ENCODE measurements at regions not wholly inside any gene's neighbourhood (a gene's known extent, or its start where the extent isn't known, plus 50 kb on each side); places are given as distances from the start of the nearest gene placed in this dataset.

GRCh38 chr3:29141197-29141917 lies 139.5 kb upstream of the RBMS3 start:
- ATAC-seq (peak; percentile 30), DNase-seq (ENCODE audit: low spot score) (no peak)
- intact Hi-C loops (cut with DNase I), result no loop called here

- intact Hi-C loops (cut with DNase I), result no loop called here
- DNase-seq (ENCODE audit: low spot score), result no peak
- ATAC-seq, result no peak
Measured at GRCh38 chr3:29141918-29142275, 139.0 kb upstream of the RBMS3 start.

- intact Hi-C loops (cut with DNase I), result no loop called here
- DNase-seq (ENCODE audit: low spot score) (no peak), ATAC-seq (no peak)
Measured at GRCh38 chr3:29143151-29143550, 137.7 kb upstream of the RBMS3 start.

- no peak for DNase-seq (ENCODE audit: low spot score)
- ATAC-seq, result no peak
- intact Hi-C loops (cut with DNase I), result no loop called here
Measured at GRCh38 chr3:29144361-29144760, 136.5 kb upstream of the RBMS3 start.

- DNase-seq (ENCODE audit: low spot score) (no peak), ATAC-seq (peak; percentile 58)
- intact Hi-C loops (cut with DNase I), result no loop called here
Measured at GRCh38 chr3:29144807-29145206, 136.1 kb upstream of the RBMS3 start.

- intact Hi-C loops (cut with DNase I), result no loop called here
- DNase-seq (ENCODE audit: low spot score) (no peak), ATAC-seq (no peak)
Measured at GRCh38 chr3:29145360-29145759, 135.5 kb upstream of the RBMS3 start.

- intact Hi-C loops (cut with DNase I), result no loop called here
- ATAC-seq (no peak), DNase-seq (ENCODE audit: low spot score) (no peak)
Measured at GRCh38 chr3:29152379-29152778, 128.5 kb upstream of the RBMS3 start.

- DNase-seq (ENCODE audit: low spot score) (no peak), ATAC-seq (no peak)
- intact Hi-C loops (cut with DNase I), result no loop called here
Measured at GRCh38 chr3:29153811-29154210, 127.1 kb upstream of the RBMS3 start.

GRCh38 chr3:29156086-29156715 lies 124.7 kb upstream of the RBMS3 start:
- intact Hi-C loops (cut with DNase I), result no loop called here
- DNase-seq (ENCODE audit: low spot score) (no peak), ATAC-seq (no peak)

GRCh38 chr3:29164825-29165224 lies 116.0 kb upstream of the RBMS3 start:
- DNase-seq (ENCODE audit: low spot score) (no peak), ATAC-seq (peak; percentile 78)
- intact Hi-C loops (cut with DNase I), result no loop called here

GRCh38 chr3:29167180-29167579 lies 113.7 kb upstream of the RBMS3 start:
- intact Hi-C loops (cut with DNase I), result no loop called here
- ATAC-seq, result no peak
- no peak for DNase-seq (ENCODE audit: low spot score)

GRCh38 chr3:29168081-29168480 lies 112.8 kb upstream of the RBMS3 start:
- ATAC-seq, result no peak

GRCh38 chr3:29168696-29169095 lies 112.2 kb upstream of the RBMS3 start:
- intact Hi-C loops (cut with DNase I), result no loop called here
- no peak for DNase-seq (ENCODE audit: low spot score)

More at GRCh38 chr3:29168081-29168480, 112.8 kb upstream of the RBMS3 start:
- no peak for DNase-seq (ENCODE audit: low spot score)
- intact Hi-C loops (cut with DNase I), result no loop called here

GRCh38 chr3:29169451-29169850 lies 111.4 kb upstream of the RBMS3 start:
- intact Hi-C loops (cut with DNase I), result no loop called here
- no peak for ATAC-seq
- DNase-seq (ENCODE audit: low spot score), result no peak

More at GRCh38 chr3:29168696-29169095, 112.2 kb upstream of the RBMS3 start:
- ATAC-seq, result no peak

GRCh38 chr3:29171043-29171990 lies 109.6 kb upstream of the RBMS3 start:
- DNase-seq (ENCODE audit: low spot score), result no peak
- peak; percentile 65 for ATAC-seq
- intact Hi-C loops (cut with DNase I), result no loop called here

- intact Hi-C loops (cut with DNase I), result no loop called here
- DNase-seq (ENCODE audit: low spot score), result no peak
- peak; percentile 14 for ATAC-seq
Measured at GRCh38 chr3:29176501-29176900, 104.4 kb upstream of the RBMS3 start.

GRCh38 chr3:29178809-29179793 lies 101.8 kb upstream of the RBMS3 start:
- DNase-seq (ENCODE audit: low spot score) (no peak), ATAC-seq (peak; percentile 68)
- intact Hi-C loops (cut with DNase I), result no loop called here

GRCh38 chr3:29181149-29181780 lies 99.6 kb upstream of the RBMS3 start:
- no peak for ATAC-seq
- intact Hi-C loops (cut with DNase I), result no loop called here

More at GRCh38 chr3:29181149-29181780, 99.6 kb upstream of the RBMS3 start:
- no peak for DNase-seq (ENCODE audit: low spot score)

Data from sciatic nerve (tissue), 2 donors.